Stimulated activated CD8-positive, alpha-beta memory T cell treated with anti-CD3 and anti-CD28 coated beads, Interleukin-4, amount 100 ng/mL, for 48 hours (primary cell): ENCODE measurements at regions not wholly inside any gene's neighbourhood (a gene's known extent, or its start where the extent isn't known, plus 50 kb on each side); places are given as distances from the start of the nearest gene placed in this dataset.
"Not testable (repeated sequence)": the region's sequence is repeated elsewhere in the genome, so short reads cannot be mapped to it uniquely, and the experiment has no call there.

ENCODE experiments used
- DNase-seq: peaks from one replicate; pipeline ENCODE4 v3.0.0-alpha.2; 2020

GRCh38 chr5:162209005-162209605 lies 141.5 kb downstream of the GABRG2 start:
- peak; percentile 24 for DNase-seq

GRCh38 chr5:162214551-162214950 lies 147.0 kb downstream of the GABRG2 start:
- no peak for DNase-seq

- no peak for DNase-seq
Measured at GRCh38 chr5:162217037-162217436, 149.5 kb downstream of the GABRG2 start.

- no peak for DNase-seq
Measured at GRCh38 chr5:162221910-162222309, 154.3 kb downstream of the GABRG2 start.

GRCh38 chr5:162227075-162227474 lies 159.5 kb downstream of the GABRG2 start:
- no peak for DNase-seq

- DNase-seq = no peak
Measured at GRCh38 chr5:162230348-162230747, 162.8 kb downstream of the GABRG2 start.

GRCh38 chr5:162231522-162231921 lies 163.9 kb downstream of the GABRG2 start:
- no peak for DNase-seq

- no peak for DNase-seq
Measured at GRCh38 chr5:162240734-162241133, 173.2 kb downstream of the GABRG2 start.

GRCh38 chr5:162242416-162242815 lies 174.8 kb downstream of the GABRG2 start:
- no peak for DNase-seq

- DNase-seq = no peak
Measured at GRCh38 chr5:162243651-162244050, 176.1 kb downstream of the GABRG2 start.

GRCh38 chr5:162248107-162248713 lies 180.6 kb downstream of the GABRG2 start:
- DNase-seq = no peak

GRCh38 chr5:162256711-162257110 lies 189.1 kb downstream of the GABRG2 start:
- DNase-seq = no peak

GRCh38 chr5:162268694-162269481 lies 201.3 kb downstream of the GABRG2 start:
- DNase-seq = no peak

GRCh38 chr5:162272417-162272816 lies 204.8 kb downstream of the GABRG2 start:
- DNase-seq = no peak

GRCh38 chr5:162274679-162275078 lies 207.1 kb downstream of the GABRG2 start:
- no peak for DNase-seq

GRCh38 chr5:162275387-162275786 lies 207.8 kb downstream of the GABRG2 start:
- not testable (repeated sequence) for DNase-seq

- no peak for DNase-seq
Measured at GRCh38 chr5:162282191-162282590, 214.6 kb downstream of the GABRG2 start.

GRCh38 chr5:162283609-162284008 lies 216.0 kb downstream of the GABRG2 start:
- DNase-seq = no peak

- no peak for DNase-seq
Measured at GRCh38 chr5:162288647-162289296, 221.2 kb downstream of the GABRG2 start.

- DNase-seq = no peak
Measured at GRCh38 chr5:162289489-162289888, 221.9 kb downstream of the GABRG2 start.

- no peak for DNase-seq
Measured at GRCh38 chr5:162299793-162300192, 232.2 kb downstream of the GABRG2 start.

- no peak for DNase-seq
Measured at GRCh38 chr5:162301356-162301755, 233.8 kb downstream of the GABRG2 start.

- no peak for DNase-seq
Measured at GRCh38 chr5:162323466-162323865, 255.9 kb downstream of the GABRG2 start.

GRCh38 chr5:162324328-162324727 lies 256.8 kb downstream of the GABRG2 start:
- no peak for DNase-seq
